Adrenal gland (tissue), 9 donors: ENCODE measurements at regions not wholly inside any gene's neighbourhood (a gene's known extent, or its start where the extent isn't known, plus 50 kb on each side); places are given as distances from the start of the nearest gene placed in this dataset.

Experiments used
- DNase-seq, 7 donors: peaks; one replicate each; pipeline ENCODE4 v3.0.0-alpha.2; 2019 to 2020
- H3K27ac ChIP-seq, 5 donors: fragments of 200-600 bp; sonication (generic) in 4 of 5; 1 replicate in 3 of 5; 2 replicates in 2 of 5; pipeline versions ENCODE4 v1.5.1 to v1.8.0; 2016 to 2020; ENCODE audit warnings: mild to moderate bottlenecking in 1 of 5
- H3K27me3 ChIP-seq: fragments of 200-600 bp; 2 replicates; pipeline ENCODE4 v1.8.0; 2021
- H3K36me3 ChIP-seq, 2 donors: fragments of 200-600 bp; replicated peaks in 1 of 2; 1 replicate in 1 of 2; 2 replicates in 1 of 2; pipeline versions ENCODE4 v1.5.1 to v1.8.0; 2018 to 2022
- H3K4me1 ChIP-seq, 2 donors: fragments of 200-600 bp; replicated peaks in 1 of 2; 1 replicate in 1 of 2; 2 replicates in 1 of 2; pipeline versions ENCODE4 v1.5.1 to v1.8.0; 2018 to 2021
- H3K4me3 ChIP-seq, 4 donors: fragments of 200-600 bp; sonication (generic) in 3 of 4; one replicate each; pipeline ENCODE4 v1.5.1; 2016 to 2018
- H3K9me3 ChIP-seq, 3 donors: fragments of 200-600 bp; sonication (generic) in 1 of 3; replicated peaks in 1 of 3; 1 replicate in 2 of 3; 2 replicates in 1 of 3; pipeline versions ENCODE4 v1.5.1 to v1.8.0; 2016 to 2021
- POLR2A ChIP-seq, 2 donors: fragments of 450-650 bp; IDR thresholded peaks; one replicate each; pipeline ENCODE4 v1.6.1; 2017; ENCODE audit warnings: antibody characterized with exemption in 2 of 2, mild to moderate bottlenecking in 2 of 2, moderate library complexity in 1 of 2
- WGBS, 4 donors: extraction: QIAGEN DNeasy Blood & Tissue Kit in 2 of 4; methylation state at CpG; one replicate each; pipeline versions ENCODE4 v1.1.5 to v1.1.7; 2013 to 2017; 5-methylcytosine and 5-hydroxymethylcytosine counted together
- intact Hi-C, 2 donors: fragments of 100-400 bp; cut with DNase I; formaldehyde crosslinking; loops; one replicate each; pipeline versions ENCODE4 v1.14.1 to v1.15.0; 2022 to 2023
- TF ChIP-seq, protein P1 (sequence below), 6 experiments: fragments of 450-650 bp in 4 of 6; fragments of 200-600 bp in 2 of 6; sonication (generic) in 1 of 6; IDR thresholded peaks; 1 replicate in 5 of 6; 2 replicates in 1 of 6; pipeline versions ENCODE4 v1.5.1 to v1.8.0; 2016 to 2021; ENCODE audit warnings: antibody characterized with exemption in 6 of 6, mild to moderate bottlenecking in 2 of 6, moderate library complexity in 1 of 6
- donor health status: healthy with polysubstance abuse.
- donor health status: Bipolar disorder and iron deficiency.
- donor health status: DM: yes; HTN: yes; CAD: no.
- donor health status: DM: no; HTN: no; CAD: no.
- donor health status: DM: no; HTN: no; CAD: no.

DNA sequence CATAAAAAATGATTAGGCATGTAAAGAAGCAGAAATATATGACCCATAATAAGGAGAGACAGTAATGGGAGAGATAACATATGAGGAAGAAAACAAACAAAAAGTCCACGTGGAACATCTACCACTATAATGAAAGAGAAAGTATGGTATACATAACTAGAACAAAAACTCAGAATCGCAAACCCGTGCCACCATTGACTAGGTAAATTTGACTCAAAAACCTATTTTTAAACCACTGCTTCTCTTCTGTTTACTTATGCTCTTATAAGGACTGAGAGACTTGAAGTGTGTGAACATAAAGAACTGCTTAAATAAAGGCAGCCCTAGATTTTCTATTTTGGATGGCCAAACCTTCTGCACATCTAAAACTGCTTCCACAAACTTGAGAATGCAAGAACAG lies 330.7 kb downstream of the CAAP1 start:
- TF ChIP-seq, protein P1, sequence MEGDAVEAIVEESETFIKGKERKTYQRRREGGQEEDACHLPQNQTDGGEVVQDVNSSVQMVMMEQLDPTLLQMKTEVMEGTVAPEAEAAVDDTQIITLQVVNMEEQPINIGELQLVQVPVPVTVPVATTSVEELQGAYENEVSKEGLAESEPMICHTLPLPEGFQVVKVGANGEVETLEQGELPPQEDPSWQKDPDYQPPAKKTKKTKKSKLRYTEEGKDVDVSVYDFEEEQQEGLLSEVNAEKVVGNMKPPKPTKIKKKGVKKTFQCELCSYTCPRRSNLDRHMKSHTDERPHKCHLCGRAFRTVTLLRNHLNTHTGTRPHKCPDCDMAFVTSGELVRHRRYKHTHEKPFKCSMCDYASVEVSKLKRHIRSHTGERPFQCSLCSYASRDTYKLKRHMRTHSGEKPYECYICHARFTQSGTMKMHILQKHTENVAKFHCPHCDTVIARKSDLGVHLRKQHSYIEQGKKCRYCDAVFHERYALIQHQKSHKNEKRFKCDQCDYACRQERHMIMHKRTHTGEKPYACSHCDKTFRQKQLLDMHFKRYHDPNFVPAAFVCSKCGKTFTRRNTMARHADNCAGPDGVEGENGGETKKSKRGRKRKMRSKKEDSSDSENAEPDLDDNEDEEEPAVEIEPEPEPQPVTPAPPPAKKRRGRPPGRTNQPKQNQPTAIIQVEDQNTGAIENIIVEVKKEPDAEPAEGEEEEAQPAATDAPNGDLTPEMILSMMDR (IDR thresholded peaks at IDR 0.05): no peak
- no peak for TF ChIP-seq POLR2A (IDR thresholded peaks at IDR 0.05)
- Histone ChIP-seq H3K36me3 (no peaks in the 10 kb centered on the region), H3K27me3 (no peaks in the 10 kb centered on the region), H3K9me3 (no peaks in the 10 kb centered on the region), H3K4me3 (no peak overlapping the region), H3K27ac (no peak overlapping the region), H3K4me1 (no peaks in the 10 kb centered on the region)
- intact Hi-C loops: no loop called here
- WGBS, 4 donors: 72 to 82% (median 80%) methylated on average over 3 of the region's 3 CpGs
- DNase-seq: no peak

- TF ChIP-seq POLR2A (IDR thresholded peaks at IDR 0.05): no peak
- TF ChIP-seq, protein P1 (IDR thresholded peaks at IDR 0.05): no peak
- Histone ChIP-seq H3K27ac (no peak overlapping the region), H3K27me3 (no peaks in the 10 kb centered on the region), H3K9me3 (no peaks in the 10 kb centered on the region), H3K4me3 (no peak overlapping the region), H3K4me1 (no peaks in the 10 kb centered on the region), H3K36me3 (no peaks in the 10 kb centered on the region)
- 68 to 74% (median 69%) methylated on average over 3 of the region's 3 CpGs for WGBS, 4 donors
- no peak for DNase-seq
- intact Hi-C loops: no loop called here
These were observed 333.1 kb downstream of the CAAP1 start for GRCh38 chr9:26559506-26559905.

DNA sequence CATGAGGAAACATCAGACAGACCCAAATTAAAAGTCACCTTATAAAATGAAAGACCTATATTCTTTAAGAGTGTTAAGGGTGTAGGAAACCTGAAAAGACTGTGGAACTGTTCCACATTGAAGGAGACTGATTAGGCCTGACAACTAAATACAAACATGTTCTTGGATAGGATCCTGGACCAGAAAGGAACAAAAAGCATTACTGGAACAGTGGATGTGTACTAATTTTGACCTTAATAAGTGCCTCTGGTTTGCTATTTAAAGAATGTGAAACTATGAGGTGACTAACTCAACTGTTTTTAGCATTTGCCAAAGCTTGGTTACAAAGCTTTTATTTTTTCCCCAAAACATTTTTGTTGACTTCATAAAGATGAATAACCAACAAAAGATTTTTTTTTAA lies 340.6 kb downstream of the CAAP1 start:
- intact Hi-C loops: no loop called here

GRCh38 chr9:26551451-26551850 lies 341.2 kb downstream of the CAAP1 start:
- WGBS, 4 donors: 74 to 84% (median 75%) methylated on average over 2 of the region's 2 CpGs
- H3K9me3 ChIP-seq: no peaks in the 10 kb centered on the region
- no peaks in the 10 kb centered on the region for H3K27me3 ChIP-seq
- no peaks in the 10 kb centered on the region for H3K36me3 ChIP-seq
- H3K4me3 ChIP-seq: no peak overlapping the region
- no peak for TF ChIP-seq POLR2A (IDR thresholded peaks at IDR 0.05)
- TF ChIP-seq, protein P1 (IDR thresholded peaks at IDR 0.05): no peak
- no peaks in the 10 kb centered on the region for H3K4me1 ChIP-seq
- DNase-seq: no peak
- no peak overlapping the region for H3K27ac ChIP-seq
- intact Hi-C loops: no loop called here

More for the DNA sequence above, 340.6 kb downstream of the CAAP1 start:
- Histone ChIP-seq H3K36me3 (no peaks in the 10 kb centered on the region), H3K4me3 (no peak overlapping the region), H3K9me3 (no peaks in the 10 kb centered on the region), H3K4me1 (no peaks in the 10 kb centered on the region), H3K27ac (no peak overlapping the region), H3K27me3 (no peaks in the 10 kb centered on the region)
- TF ChIP-seq POLR2A (IDR thresholded peaks at IDR 0.05): no peak
- TF ChIP-seq, protein P1 (IDR thresholded peaks at IDR 0.05): no peak
- no peak for DNase-seq
